HG02759 (cell line): ENCODE measurements at regions not wholly inside any gene's neighbourhood (a gene's known extent, or its start where the extent isn't known, plus 50 kb on each side); places are given as distances from the start of the nearest gene placed in this dataset.
A peak's percentile ranks its signal among the peaks of the same experiment; 100 is the strongest.

Experiments used
- ATAC-seq: cut with Tn5 transposase; IDR thresholded peaks from one replicate; pipeline ENCODE4 v1.9.1; 2021; ENCODE audit warnings: mild to moderate bottlenecking, moderate library complexity; ENCODE audit not compliant: unreplicated experiment

DNA sequence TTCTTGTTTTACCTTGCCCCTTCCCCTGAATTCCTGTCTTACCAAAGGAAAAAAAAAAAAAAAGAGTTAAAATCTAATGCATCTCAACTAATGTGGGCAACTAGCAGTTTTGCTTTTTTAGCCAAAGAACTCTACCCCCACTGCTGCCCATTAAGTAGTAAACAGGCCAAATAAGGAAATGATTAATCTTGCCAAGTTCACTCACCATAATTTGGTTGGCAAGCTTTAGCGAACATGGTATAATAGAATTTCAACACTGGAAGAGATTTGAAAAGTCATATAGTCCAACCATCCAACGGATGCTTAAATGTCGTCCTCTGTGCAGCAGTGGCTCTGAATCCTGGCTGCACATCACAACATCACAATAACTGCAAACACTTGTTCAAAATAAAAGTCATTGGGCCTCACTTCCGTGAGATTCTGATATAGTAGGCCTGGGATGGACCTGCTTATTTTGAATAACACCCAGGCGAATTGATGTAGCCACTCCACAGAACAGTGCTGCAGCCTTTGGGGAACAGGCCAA, 142.0 kb upstream of the UBE2E1 start:
- no peak for ATAC-seq

DNA sequence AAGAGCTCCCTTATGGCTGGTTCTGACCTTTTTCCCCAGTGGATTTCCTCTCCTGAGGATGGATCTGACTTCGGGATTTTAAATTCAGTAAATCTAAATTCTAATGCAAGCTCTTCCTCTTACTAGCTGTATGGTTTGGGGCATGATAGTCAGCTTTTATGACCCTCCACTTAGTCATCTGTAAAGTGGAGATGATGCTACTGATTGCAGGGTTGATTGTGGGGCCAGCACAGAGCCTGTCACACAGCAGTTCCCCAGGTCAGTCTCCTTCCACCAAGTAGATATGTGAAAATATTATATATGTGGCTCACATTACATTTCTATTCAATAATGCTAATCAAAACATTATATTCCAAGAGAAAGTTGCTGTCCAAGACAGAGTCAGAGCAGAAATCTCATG, 141.3 kb upstream of the UBE2E1 start:
- no peak for ATAC-seq

DNA sequence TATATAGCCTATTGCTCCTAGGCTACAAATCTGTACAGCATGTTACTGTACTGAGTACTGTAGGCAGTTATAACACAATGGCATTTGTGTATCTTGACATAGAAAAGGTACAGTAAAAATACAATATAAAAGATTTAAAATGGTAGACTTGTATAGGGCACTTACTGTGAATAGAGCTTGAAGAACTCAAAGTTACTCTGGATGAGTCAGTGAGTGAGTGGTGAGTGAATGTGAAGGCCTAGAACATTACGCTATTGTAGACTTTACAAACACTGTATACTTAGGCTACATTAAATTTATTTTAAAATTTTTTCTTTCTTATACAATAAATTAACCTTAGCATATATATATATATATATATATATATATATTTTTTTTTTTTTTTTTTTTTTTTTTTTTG, 140.0 kb upstream of the UBE2E1 start:
- no peak for ATAC-seq

DNA sequence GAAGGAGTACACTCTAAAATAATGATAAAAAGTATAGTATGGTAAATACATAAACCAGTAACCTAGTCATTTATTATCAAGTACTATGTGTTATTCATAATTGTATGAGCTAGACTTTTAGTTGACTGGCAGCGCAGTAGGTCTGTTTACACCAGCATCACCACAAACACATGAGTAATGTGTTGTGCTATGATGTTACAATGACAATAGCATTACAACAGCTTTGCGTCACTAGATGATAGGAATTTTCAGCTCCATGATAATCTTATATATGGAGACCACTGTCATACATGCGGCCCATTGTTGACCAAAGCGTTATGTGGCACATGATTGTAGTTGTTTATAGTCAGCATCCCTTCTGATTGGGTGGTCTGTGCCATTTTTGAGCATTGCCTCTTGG, 138.9 kb upstream of the UBE2E1 start:
- ATAC-seq = no peak

DNA sequence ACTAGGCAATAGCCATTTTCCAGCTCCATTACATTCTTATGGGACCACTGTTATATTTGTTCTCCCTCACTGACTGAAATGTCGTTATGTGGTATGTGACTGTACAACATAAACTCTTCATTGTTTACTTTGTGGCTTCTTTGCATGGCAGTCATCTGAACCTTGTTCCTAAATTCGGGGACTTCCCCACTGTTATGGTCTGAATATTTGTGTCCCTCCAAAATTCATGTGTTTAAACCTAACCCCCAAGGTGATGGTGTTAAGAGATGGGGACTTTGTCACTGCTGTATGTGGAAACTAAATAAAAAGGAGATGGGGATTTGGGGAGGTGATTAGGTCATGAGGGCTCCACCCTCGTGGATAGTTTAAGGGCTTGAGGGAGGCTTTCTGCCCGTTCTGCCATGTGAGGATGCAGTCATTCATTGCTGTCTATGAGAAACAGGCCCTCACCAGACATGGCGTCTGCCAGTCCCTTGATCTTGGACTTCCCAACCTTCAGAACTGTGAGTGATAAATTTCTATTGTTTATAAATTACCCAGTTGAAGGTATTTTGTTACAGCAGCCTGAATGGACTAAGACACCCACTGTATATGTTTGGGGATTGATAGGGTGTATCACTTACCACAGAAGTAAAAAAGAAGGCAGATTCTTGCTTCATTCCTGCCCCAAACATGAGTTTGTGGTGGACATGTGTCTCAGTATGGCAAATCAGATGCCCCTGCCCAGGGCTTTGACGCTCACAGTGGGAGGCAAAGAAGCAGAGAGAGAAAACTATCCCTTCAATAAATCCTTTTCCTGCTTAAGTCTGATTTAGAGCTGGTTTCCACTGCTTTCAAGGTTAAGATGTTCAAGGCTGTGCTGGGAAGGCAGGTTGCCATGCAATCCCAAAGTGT, 138.0 kb upstream of the UBE2E1 start:
- peak; percentile 44 for ATAC-seq

DNA sequence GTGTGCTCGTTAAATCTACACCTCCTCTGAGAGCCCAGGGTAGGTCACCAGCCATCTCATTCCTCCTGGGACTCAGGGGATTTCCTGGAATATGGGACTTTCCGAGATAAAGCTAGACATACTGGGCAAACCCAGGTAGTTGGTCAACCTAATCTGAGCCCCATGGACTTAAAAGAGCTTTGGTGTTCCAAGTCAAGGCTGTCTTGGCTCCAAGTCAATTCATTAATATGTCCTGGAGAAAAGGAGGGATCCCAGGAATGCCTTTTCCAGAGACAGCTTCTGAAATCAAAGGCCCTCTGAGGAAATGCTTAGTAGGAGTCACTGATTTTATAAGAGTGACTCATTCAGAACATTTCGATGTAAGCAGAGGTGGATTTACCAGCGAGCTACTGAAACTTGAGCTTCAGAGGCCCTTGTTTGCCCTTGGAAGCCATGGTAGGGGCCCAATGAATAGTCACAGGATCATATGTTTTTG, 137.3 kb upstream of the UBE2E1 start:
- no peak for ATAC-seq

DNA sequence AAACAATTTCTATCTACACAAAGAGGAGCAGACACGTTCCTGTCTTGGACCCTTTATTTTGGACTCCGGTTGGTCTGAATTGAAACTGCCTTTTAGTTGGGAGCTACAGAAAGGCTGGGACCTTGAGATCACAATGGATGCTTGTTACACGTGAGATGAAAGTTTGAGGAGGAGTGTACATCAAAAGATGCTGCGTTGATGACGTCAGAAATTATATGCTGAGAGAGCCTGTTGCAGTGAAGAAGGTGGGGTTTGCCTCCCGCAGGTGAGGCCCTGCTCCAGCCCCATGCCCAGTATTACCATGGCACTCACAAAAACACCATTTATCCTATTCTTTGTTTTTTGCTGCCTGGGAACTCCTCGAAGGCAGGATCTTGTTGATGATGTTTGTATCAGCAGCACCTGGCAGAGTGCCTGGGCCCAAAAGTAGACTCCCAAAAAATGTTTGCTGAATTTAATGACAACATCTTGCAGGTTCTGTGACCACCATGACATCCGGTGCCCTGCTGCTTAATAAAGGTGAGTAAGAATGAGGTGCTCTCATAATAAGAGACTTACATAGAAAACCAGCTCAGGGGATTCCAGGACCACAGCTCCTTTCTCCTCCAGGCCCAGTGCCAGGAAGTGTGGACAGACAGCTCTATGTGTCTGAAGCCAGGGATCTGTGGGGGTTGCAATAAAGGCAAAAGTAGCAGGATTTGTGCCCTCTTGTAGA, 136.1 kb upstream of the UBE2E1 start:
- no peak for ATAC-seq

DNA sequence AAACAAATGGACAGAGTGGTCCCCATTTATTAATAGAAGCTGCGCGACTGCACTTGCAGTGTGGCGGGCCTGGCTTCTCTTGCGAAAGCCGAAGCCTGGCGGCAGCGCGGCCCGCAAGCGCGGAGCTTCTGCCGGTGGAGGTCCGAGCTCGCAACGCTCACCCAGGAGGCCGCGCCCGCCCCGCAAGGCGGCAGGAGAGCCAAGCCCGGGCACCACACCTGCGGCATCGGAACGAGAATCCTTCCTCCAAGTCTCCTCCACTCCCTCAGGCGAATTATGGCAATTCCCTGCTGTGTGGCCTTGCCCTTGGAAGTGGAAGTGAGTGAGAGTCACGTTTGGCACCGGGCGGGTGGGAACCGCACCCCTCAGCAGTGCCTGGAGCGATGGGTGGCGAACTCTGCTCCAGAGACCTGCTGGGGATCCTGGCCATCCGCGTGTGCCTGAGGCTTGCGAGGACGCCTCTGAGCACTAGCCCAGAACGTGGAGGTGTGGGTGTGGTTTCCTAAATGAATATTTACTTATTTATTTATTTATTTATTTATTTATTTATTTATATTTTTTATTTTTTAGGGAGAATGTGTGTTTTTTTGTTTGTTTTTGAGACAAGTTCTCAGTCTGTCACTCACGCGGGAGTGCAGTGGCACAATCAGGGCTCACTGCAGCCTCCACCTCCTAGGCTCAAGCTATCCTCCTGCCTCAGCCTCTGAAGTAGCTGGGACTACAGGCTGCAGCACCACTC, 133.7 kb upstream of the UBE2E1 start:
- ATAC-seq = peak; percentile 39

DNA sequence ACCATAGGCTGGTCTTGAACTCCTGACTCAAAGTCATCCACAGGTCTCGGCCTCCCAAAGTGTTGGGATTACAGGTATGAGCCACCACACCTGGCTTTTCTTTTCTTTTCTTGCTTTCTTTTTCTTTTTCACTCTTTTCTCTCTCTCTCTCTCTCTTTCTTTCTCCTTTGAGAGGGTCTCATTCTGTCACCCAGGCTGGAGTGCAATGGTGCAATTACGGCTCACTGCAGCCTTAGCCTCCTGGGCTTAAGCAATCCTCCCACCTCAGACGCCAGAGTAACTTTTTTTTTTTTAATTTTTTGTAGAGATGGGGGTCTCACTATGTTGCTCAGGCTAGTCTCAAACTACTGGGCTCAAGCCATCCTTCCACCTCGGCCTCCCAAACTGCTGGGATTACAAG, 133.1 kb upstream of the UBE2E1 start:
- ATAC-seq = no peak

DNA sequence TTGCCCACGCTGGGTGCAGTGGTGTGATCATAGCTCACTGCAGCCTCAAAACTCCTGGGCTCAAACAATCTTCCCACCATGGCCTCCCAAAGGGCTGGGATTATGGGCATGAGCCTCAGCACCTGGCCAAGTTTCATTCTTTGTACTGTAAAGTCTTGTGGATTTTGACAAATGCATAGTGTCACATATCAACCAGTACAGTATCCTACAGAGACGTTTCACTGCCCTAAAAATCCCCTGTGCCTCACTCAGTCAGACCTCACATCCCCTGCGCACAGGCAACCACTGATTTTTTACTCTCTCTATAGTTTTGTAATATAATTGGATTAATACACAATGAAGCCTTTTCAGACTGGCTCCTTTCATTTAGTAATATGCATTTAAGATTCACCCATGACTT, 130.7 kb upstream of the UBE2E1 start:
- no peak for ATAC-seq

DNA sequence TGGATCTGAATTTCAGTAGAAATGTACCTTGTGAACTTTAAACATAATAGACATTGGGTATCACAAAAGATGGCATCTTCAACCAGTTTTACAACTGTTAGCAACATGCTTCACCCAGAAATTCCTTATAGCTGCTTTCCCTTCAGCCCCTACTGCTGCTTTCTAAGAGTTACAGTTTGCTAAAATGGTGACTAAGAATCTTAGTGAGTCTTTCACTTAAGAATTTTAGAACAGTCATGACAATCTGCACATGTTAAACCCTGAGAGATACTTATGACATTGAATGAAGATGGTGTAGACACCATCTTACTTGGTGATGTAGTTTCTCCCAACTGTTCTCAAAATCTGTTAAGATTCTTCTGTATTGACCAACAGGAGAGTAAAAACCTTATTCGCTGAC, 129.7 kb upstream of the UBE2E1 start:
- no peak for ATAC-seq

DNA sequence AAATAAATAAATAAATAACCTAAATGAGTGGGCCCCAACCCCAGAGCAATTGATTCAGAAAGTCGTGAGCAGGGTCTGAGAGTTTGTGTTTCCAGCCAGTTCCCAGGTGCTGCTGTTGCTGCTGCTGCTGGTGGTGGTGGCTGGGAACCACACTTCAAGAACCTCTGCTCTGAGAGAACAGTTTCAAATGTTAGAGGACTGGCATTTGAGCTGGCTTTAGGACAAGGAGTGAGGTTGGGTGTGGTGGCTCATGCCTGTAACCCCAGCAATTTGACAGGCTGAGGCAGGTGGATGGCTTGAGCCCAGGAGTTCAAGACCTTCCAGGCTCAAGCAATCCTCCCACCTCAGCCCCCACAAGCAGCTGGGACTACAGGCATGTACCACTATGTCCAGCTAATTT, 123.1 kb upstream of the UBE2E1 start:
- ATAC-seq = no peak

DNA sequence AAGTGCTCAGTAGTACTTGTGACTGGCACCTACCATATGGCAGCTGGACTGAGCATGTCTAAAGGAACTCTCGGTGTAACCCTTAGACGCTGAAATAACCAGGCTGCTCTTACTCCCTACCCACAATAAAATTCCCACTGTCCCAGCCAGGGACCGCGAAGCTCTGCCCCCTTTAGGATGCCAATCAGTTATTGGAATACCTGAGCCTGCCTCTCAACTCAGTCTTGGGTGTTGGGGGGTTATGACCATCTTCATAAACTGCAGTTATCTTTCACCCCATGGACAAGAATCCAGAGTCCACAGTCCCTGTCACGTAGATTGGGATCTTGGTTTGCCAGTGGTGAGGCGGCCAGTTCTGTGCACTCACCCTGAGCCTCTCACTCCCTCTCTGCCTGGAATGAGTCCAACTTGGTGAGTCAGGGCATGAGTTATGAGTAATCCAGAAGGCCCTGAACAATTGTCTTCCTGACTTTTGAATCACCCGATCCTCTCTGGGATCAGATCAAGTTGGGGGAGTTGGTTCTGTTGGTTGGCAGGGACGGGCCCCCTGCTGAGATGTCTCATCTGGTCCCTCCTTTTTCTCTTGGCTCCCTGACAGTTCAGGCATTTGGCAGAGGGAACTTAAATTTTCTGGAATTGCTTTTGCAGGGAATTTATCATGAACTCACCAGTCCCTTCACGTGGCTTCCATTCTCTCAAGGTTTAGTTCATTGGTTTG, 120.1 kb upstream of the UBE2E1 start:
- ATAC-seq = no peak

DNA sequence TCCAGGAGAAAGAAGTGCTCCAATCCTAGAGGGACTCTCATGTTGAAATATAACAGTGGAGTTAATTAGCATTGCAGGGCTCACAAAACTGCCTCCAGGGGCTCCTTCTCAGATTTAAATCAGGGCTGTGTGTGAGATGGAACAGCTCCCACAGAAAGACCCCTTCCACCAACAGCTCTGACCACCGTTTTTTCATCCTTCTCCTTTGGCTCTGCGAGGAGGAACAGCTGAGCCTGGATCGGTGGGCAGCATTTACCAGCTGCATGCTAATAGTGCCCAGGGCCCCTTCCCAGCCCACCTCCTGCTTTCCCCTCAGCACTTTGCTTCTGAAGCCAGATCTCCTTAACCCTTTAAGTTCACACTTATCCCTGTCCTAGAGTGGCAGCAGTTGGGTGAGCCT, 119.2 kb upstream of the UBE2E1 start:
- ATAC-seq = no peak

DNA sequence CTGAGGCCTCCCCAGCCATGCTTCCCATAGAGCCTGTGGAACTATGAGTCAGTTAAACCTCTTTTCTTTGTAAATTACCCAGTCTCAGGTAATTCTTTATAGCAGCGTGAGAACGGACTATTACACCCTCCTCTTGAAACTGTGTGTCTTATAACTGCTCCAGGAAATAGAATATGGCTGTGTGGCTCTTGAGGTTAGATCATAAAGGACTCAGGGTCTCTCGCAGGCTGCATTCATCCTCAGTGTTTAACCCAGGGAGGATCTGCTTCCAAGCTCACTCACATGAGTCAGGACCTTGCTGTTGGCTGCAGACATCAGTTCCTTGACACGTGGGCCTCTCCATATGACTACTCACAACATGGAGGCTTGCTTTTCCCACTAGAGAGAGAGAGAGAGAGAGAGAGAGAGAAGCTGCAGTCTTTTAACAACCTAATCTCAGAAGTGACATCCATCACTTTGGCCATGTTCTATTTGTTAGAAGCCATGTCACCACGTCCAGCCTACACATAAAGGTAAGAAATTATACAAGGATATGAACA, 114.3 kb upstream of the UBE2E1 start:
- no peak for ATAC-seq

DNA sequence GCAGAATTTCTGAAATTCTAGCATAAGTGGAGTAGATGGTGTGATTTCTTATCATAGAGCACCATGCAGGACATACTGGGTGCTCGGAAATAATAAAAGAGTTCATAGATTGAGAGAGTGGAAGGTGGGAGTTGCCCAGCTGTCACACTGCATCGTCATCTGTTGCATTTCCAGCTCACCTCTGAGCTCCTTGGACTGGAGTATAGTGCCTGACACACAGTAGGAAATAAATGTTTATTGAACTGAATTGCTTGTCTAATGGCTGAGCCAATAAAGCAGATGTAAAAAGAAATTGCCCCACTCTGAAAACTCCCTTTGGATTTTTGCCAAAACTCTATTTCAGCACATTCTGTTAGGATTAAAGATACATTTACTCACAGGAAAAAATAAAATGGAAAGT, 108.9 kb upstream of the UBE2E1 start:
- no peak for ATAC-seq

DNA sequence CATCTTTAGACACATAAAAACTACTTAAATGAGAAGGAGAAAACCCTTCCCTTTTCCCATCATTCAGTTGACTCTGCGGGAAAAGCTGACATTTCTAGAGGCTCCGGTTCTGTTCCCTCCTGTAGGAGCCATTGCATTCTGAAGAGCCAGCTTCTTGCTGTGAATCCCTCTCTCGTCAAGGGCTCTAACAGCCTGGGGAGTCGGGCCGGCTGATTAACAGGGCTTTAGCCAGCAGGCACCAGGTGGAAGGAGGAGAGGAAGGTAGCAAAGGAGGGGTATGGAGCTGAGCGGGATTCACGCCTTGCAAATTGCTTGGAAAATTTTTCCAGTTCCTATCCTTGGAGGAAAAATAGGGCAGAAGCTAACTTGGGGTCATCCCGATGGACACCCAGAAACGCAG, 108.3 kb upstream of the UBE2E1 start:
- no peak for ATAC-seq

DNA sequence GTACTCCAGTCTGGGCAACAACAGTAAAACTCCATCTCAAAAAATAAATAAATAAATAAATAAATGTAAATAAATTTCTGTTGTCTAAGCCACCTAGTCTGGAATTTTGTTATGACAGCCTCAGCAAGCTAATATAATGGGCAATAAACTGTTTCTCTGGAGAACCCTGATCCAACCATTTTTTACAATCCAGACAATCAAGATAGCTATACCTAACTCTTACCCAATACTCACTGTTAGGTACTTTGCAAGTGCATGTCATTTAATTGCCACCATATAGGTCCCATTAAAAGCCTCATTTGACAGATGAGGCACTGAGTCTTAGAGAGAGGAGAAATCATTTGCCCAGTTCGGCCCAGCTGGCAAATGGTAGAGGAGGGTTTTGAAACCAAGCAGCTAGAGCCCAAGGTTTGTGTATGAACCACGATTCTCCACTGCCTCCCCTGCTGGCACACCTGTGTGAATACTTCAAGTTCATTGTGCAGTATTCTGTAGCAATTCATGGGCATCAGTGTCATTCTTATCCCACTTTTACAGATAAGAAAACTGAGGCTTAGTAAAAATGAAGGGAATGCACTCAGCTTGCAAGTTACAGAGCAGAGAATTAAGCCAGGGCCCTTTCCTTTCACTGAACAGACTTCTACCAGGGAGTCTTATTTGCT, 107.0 kb upstream of the UBE2E1 start:
- ATAC-seq = no peak

DNA sequence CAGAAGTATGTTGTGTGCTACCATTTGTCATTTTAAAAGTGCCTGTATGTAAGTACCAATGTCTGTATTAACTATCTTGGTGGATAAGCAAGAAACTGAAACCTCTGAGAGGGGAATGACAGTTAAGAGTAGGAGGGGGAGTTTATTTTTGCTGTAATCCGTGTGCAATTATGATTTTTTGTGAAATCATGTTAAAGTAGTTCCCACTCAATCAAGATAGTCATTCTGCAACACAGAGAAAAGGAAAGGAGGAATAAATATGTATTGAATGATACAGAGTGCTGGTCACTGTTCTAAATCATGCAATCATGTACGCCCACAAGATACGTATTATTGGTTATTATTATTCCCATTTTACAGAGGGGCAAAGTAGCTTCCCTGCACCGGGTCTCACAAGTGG, 105.1 kb upstream of the UBE2E1 start:
- ATAC-seq = no peak
